T-helper 1 cell (primary cell): ENCODE measurements at regions not wholly inside any gene's neighbourhood (a gene's known extent, or its start where the extent isn't known, plus 50 kb on each side); places are given as distances from the start of the nearest gene placed in this dataset.
A peak's percentile ranks its signal among the peaks of the same experiment; 100 is the strongest.
"Not testable (repeated sequence)": the region's sequence is repeated elsewhere in the genome, so short reads cannot be mapped to it uniquely, and the experiment has no call there.

Experiments
- DNase-seq, 5 donors: peaks; one replicate each; pipeline ENCODE4 v3.0.0-alpha.2; 2012 to 2020

- no peak for DNase-seq
These were observed 62.0 kb upstream of the LMNTD1 start for GRCh38 chr12:25615119-25615518.

GRCh38 chr12:25616286-25616685 is 63.2 kb upstream of the LMNTD1 start:
- no peak for DNase-seq

GRCh38 chr12:25617991-25618390 is 64.9 kb upstream of the LMNTD1 start:
- no peak for DNase-seq

- no peak for DNase-seq
These were observed 70.7 kb upstream of the LMNTD1 start for GRCh38 chr12:25623816-25624215.

GRCh38 chr12:25625146-25625545 is 72.1 kb upstream of the LMNTD1 start:
- no peak for DNase-seq

GRCh38 chr12:25629341-25629740 is 76.3 kb upstream of the LMNTD1 start:
- DNase-seq = no peak

DNA sequence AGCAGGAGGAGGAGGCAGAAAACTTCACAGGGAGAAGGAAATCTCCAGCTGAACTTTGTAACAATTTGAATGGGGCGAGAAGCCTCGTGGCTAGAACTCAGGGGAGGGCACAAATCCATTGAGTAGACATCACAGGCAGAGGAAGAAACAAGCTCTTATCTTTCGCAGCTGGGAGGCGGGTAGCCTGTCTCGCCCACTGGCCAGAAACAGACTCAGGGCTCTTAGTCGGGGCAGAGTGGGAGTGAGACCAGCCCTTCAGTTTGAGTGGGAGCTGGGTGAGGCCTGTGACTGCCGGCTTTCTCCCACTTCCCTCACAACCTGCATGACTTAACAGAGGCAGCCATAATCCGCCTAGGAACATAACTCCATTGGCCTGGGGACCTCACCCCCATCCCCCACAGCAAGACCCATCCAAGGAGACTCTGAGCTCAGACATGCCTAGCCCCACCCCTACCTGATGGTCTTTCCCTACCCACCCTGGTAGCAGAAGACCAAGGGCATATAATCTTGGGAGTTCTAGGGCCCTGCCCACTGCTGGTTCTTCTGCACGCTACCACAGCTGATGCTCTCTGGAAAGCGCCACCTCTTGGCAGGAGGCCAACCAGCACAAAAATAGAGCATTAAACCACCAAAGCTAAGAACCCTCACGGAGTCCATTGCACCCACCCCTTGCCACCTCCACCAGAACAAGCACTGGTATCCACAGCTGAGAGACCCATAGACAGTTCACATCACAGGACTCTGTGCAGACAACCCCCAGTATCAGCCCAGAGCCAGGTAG is 77.8 kb upstream of the LMNTD1 start:
- DNase-seq = not testable (repeated sequence)

DNA sequence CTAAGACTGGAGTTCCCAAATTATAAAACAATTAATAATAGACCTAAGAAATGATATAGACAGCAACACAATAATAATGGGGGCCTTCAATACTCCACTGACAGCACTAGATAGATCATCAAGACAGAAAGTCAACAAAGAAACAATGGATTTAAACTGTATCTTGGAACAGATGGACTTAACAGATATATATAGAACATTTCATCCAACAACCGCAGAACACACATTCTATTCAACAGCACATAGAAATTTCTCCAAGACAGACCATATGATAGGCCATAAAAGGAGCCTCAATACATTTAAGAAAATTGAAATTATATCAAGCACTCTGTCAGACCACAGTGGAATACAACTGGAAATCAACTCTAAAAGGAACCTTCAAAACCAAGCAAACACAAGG is 80.1 kb upstream of the LMNTD1 start:
- DNase-seq = not testable (repeated sequence)

- DNase-seq = no peak
These were observed 84.7 kb upstream of the LMNTD1 start for GRCh38 chr12:25637752-25638151.

DNA sequence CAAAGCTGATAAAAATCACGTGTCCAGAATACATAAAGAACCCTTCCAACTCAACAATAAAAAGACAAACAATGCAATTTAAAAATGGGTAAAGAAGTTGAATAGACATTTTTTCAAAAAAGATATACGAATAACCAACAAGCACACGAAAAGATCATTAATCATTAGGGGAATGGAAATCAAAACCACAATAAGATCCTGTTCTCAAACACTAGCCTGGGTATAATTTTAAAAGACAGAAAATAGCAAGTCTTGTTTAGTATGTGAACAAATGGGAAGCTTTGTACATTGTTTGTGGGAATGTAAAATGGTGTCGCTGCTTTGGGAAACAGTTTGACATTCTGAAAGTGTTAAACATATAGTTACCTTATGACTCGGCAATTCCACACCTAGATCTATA is 86.3 kb upstream of the LMNTD1 start:
- DNase-seq = no peak

- DNase-seq = no peak
These were observed 91.9 kb upstream of the LMNTD1 start for GRCh38 chr12:25644979-25645378.

DNA sequence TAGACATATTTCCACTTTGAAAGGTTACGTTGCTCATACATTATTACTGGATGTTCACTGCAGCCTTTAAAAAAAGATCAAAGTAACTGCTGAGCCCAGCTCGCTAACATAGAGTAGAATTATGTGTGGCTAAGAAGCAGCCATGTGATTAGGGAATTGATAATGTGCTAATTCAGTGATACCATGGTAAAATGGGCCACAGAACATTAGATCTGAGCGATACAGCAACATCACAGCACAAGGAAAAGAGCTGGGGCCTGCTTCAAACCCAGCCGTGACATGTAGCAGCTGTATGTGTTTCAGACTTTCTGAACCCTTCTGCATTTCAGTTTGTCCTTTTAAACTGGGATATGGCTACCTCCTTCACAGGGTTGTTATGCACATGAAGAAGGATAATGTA is 92.3 kb upstream of the LMNTD1 start:
- DNase-seq = no peak

GRCh38 chr12:25651931-25652330 is 98.8 kb upstream of the LMNTD1 start:
- DNase-seq = no peak

DNA sequence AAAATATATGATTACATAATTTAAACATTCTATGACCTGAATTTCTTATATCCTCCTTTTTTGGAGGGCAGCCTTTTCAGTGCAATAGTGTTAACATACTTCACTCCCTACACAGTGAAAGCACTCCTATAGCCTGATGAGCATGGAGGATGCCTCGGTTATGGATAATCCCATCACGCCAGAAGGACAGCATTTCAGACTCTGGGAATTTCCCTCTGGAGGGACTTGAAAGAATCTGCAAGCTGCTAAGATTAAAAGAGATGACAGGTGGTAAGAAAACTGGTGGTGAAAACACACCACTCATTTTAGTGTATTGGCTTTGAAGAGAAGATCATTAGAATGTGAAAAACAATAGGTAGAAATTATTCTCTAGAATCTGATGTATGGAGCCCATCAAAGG is 99.3 kb upstream of the LMNTD1 start:
- no peak for DNase-seq

DNA sequence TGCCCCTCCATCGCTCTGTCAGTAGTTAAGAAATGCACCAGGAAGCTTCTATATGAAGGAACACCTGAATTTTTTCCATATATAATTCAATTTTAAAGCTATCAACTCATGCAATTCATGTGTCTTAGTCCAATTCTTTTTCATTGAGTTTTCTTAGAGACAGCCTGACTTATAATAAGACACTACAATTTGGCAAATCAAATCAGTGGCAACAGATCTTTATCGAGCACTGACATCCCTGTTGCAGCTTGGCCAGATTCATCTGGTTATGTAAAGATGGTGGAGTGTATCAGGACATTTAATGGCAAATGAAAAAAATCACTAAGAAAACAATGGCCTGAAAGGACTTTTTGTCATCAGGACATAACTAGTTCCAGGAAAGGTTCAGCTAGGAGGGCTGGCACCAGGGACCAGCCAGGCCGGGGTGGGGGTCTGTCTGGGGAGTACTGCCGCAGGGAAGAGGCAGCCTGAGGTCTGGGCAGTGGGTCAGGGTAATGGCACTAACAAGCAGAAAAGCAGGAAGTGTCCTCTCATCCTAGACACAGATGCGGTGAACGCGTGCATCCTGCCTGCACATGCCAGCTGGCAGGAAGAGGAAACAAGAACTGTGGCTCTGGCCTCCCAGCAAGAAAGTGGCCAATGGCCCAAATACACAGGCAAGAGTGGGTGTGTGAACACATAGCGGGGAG is 100.5 kb upstream of the LMNTD1 start:
- peak in 1 of 5 donors; percentile 2 for DNase-seq

DNA sequence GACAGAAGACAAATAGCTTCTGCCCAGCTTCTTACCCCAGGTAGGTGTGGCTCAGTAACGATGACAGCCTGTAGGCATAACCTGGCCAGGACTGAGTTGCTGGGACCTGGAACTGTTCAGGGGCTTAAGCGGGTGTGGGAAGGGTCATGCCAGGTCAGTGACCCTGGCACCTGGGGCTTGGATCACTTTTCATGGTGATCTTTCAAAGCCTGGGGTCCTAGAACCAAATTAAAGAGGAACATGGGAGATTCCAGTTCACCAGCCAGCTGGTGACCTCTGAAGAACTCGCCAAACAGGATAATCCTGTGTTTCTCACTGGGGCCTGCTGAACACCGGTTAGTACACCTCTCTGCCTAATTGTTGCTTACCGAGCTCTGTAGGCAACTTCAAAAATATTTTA is 102.6 kb upstream of the LMNTD1 start:
- no peak for DNase-seq

- DNase-seq = no peak
These were observed 106.5 kb upstream of the LMNTD1 start for GRCh38 chr12:25659621-25660020.

DNA sequence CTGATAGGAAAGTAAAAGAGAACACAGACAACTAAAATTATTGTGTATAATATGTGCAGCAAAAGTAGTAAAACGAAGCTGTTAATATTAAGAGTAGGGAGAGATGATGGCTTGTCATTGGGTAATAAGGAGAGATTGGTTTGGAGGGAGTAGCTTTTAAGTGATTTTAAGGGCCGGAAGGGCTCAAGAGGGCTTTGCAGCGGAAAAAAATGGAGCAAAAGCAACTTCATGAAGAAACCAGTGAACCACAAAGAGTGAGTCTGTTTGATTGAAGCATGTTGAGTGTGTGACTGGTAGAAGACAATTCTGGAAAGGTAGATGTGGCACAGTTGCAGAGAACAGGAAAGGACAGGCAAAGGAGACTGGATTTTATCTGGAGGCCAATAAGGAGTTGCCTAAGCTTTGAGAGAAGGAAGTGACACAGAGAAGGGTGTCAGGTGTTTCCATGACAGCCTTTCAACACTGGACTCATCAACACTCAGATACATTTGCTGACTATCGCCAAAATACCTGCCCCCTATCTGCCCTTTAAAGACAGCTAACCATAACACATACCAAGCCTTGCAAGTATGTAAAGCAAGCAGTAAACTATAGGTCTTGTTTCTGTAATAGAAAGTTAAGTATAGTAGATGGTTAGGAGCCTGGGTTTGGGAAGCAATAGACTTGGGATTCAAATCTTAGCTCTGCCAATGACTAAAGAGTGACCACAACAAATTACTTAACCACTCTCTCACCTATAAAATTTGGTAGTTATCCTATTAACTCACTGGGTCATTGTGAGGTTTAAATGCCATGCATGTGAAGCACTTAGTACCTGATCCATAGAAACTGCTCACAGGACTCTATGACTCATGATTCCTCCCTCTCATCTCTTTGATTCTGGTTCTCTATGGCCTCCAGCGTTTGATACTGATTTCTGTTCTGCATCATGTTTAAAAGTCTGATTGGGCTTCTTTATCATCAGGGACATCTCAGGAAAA is 117.3 kb upstream of the LMNTD1 start:
- no peak for DNase-seq

- no peak for DNase-seq
These were observed 122.7 kb upstream of the LMNTD1 start for GRCh38 chr12:25675808-25676207.

- no peak for DNase-seq
These were observed 124.3 kb upstream of the LMNTD1 start for GRCh38 chr12:25677232-25677937.

DNA sequence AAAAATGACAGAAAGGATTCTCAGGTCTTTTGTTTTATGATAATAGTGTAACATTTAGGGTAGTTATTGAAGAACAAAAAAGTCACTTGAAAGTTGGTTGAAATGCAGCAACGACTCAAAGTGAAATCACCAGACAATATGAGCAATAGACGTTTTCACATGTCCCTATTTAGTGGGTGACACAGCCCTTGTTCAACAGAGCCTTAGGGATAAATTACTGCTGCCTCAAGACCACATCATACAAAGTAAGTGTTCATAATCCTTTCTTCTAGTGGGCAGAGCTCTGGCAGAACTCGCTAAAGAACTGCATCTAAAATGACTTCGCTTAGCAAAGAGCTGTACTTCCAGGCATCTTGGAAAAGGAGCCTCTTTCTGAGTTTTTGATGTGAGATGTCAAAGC is 128.5 kb upstream of the LMNTD1 start:
- no peak for DNase-seq

DNA sequence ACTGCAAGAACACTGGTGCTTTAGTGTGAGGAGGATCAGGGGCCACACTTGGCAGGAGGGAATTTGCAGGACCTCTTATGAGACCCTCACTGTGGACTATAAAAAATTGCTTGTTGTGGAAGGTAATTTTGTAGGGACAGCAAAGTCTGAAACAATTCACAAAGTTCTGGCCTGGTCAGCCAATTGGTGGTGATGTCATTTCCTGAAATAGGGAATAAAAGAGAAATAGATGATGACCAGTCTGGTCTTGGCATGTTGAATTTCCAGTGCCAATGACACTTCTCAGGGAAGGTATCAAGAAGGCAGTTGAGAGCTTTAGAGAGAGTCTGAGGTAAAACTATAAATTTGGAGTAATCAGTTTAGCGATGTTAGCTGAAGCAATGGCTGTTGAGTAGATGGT is 129.3 kb upstream of the LMNTD1 start:
- DNase-seq = no peak

GRCh38 chr12:25684070-25684469 is 131.0 kb upstream of the LMNTD1 start:
- DNase-seq = no peak
